Right ventricle myocardium inferior (tissue), 1 donor: ENCODE measurements at regions not wholly inside any gene's neighbourhood (a gene's known extent, or its start where the extent isn't known, plus 50 kb on each side); places are given as distances from the start of the nearest gene placed in this dataset.

Experiments
- ATAC-seq: fragments of 200-7000 bp; cut with Tn5 transposase; one replicate; pipeline ENCODE4 v1.9.1; 2020; ENCODE audit warnings: mild to moderate bottlenecking, moderate library complexity
- DNase-seq: peaks from one replicate; pipeline ENCODE4 v3.0.0; 2021; ENCODE audit errors: missing footprints
- intact Hi-C: fragments of 100-400 bp; cut with DNase I; formaldehyde crosslinking; loops from one replicate; pipeline ENCODE4 v1.11.0; 2022
- donor health status: DM: no; HTN: yes; CAD: no; lungs with severe emphysema.

DNA sequence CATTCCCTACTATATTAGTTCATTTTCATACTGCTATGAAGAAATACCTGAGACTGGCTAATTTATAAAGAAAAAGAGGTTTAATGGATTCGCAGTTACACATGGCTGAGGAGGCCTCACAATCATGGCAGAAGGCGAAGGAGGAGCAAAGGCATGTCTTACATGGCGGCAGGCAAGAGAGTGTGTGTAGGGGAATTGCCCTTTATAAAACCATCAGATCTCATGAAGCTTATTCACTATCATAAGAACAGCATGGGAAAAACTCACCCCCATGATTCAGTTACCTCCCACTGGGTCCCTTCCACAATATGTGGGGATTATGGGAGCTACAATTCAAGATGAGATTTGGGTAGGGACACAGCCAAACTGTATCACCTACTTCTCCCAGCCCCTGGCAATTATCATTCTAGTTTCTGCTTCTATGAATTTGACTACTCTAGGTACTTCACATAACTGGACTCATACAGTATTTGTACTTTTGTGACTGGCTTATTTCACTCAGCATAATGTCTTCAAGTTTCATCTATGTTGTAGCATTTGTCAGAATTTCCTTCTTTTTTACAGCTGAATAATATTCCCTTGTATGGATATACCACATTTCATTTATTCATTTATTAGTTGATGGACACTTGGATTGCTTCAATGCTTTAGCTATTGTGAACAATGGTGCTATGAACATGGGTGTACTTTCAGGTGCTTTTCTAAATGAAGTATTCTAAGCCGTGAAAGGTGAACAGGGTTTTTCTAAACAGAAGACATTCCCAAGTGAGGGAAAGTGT is 219.5 kb upstream of the NUDT4 start:
- ATAC-seq (no peak), DNase-seq (no peak)
- intact Hi-C loops, result no loop called here

GRCh38 chr12:93163260-93164036 is 214.3 kb upstream of the NUDT4 start:
- intact Hi-C loops, result no loop called here
- ATAC-seq (no peak), DNase-seq (no peak)

DNA sequence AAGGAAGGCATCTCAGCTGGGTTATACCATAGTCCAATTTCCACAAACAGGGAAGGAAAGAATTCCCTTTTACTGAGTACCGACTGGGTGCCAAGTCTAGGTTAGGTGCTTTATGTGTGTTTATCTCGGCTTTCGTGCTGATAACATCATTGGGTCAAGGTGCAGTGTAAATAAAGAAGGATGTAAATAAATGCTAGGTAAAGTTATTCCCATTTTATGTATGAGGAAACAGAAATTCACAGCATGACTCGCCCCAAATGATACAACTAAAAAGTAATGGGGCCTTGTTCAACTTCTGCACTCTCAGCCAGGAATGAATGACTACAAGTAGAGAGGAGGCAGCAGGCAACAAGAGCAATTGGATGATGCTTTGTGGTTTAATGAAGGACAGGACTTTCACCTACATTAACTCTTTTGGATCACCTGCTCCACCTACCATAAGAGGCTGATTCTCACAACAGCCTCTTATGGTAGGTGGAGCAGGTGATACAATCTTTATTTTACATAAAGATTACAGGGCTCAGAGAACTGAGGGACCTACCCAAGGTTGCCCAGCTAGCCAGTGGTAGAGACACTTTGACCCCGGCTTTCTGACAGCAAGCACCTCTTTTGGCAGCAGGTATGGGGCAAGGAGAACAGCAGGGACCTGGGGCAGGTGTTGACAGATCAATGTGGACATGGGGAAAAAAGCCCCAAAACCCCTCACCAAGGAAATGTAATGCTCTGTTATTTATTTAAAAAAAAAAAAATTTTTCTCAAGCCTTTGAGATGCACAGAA is 213.4 kb upstream of the NUDT4 start:
- intact Hi-C loops, result no loop called here
- DNase-seq (no peak), ATAC-seq (no peak)

GRCh38 chr12:93165384-93165932 is 212.3 kb upstream of the NUDT4 start:
- intact Hi-C loops, result no loop called here
- peak; percentile 44 for ATAC-seq

DNA sequence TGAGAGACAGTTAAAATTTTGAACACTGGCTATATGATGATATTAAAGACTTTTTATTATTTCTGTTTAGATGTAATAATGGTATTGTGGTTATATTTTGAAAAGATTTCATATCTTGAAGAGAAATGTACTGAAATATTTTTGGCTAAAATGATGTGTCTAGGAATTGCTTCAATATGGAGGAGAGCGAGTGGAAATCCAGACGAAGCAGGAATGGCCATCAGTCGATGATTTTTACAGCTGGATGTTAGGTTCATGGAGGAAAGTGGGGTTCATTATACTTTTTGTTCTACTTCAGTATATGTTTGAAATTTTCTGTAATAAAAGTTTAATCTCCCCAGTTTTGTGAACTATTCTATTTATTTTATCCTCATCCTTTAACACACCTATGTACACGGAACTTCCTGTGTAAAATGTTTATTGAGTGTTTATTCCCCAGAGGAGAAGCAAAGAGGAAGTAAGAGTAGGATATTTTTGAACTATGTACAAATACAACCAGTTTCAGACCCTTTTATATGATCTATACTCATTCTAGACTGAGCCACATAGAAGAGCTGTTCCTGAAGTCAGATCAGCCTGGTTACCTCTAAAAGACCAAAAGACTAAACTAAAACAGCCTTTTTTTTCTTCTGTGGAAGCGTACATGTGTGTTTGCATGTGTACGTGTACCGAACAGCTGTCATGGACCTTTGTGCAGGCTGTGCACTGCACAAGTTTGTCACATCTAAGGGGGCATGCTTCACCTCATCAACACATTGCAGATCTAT is 211.0 kb upstream of the NUDT4 start:
- intact Hi-C loops, result no loop called here
- DNase-seq (no peak), ATAC-seq (no peak)

More at GRCh38 chr12:93165384-93165932, 212.3 kb upstream of the NUDT4 start:
- no peak for DNase-seq

- intact Hi-C loops, result no loop called here
- DNase-seq, result no peak
- ATAC-seq, result no peak
Observed at GRCh38 chr12:93167331-93167730, 210.4 kb upstream of the NUDT4 start.

- ATAC-seq (no peak), DNase-seq (no peak)
- intact Hi-C loops, result no loop called here
Observed at GRCh38 chr12:93167841-93168492, 209.8 kb upstream of the NUDT4 start.

- ATAC-seq, result no peak
- intact Hi-C loops, result no loop called here
- DNase-seq, result no peak
Observed at GRCh38 chr12:93168751-93169150, 209.0 kb upstream of the NUDT4 start.

GRCh38 chr12:93169536-93169935 is 208.2 kb upstream of the NUDT4 start:
- no peak for ATAC-seq
- no peak for DNase-seq
- intact Hi-C loops, result no loop called here

DNA sequence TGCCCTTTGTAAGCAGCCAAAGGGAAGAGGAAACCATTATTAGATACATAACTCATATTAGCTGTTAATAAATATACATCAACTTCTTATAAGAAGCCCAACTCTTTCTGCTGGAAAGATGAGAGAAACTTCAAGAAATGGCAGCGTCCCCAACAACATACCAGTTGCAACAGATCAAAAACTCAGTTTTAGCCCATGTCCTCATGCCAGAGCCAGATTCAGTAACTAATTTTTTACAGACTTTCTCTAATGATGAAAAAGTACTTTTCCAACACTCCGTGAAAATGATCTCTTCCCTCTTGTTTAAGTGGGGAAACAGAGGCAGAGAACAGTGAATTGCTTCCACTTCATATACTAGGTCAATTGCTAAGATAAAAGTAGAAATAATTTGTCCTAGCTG is 206.8 kb upstream of the NUDT4 start:
- ATAC-seq, result no peak
- no peak for DNase-seq
- intact Hi-C loops, result no loop called here

DNA sequence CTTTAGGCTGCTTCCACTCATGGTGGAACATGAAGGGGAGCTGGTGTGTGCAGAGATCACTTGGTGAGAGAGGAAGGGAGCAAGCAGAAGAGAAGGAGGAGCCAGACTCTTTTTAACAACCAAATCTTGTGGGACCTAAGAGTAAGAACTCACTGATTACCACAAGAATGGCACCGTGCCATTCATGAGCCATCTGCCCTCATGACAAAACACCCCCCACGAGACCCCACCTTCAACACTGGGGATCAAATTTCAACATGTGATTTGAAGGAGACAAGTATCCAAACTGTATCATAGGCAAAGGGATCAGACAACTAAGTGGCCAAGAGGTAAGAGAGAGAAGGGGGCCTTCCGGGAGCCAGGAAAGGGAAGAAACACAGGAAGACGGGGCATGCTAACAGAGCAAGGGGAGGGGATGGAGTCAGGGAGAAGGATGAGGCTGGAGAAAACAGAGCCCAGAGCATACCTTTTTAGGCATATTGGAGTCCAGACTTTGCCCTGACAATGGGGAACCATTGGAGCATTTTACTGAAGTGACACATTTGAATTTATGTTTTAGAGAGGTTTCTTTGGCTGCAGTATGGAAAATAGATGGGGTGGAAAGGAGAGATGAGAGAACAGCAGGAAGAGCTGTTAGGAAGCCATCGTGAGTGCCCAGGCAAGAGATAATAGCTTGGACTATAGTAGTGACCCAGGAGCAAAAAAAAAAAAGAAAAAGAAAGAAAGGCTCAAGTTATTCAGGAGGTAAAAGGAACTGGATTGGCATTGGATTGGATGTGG is 204.4 kb upstream of the NUDT4 start:
- intact Hi-C loops, result no loop called here

GRCh38 chr12:93174048-93174447 is 203.7 kb upstream of the NUDT4 start:
- no peak for DNase-seq
- intact Hi-C loops, result no loop called here
- ATAC-seq, result peak; percentile 84

More for the DNA sequence above, 204.4 kb upstream of the NUDT4 start:
- ATAC-seq (no peak), DNase-seq (no peak)

DNA sequence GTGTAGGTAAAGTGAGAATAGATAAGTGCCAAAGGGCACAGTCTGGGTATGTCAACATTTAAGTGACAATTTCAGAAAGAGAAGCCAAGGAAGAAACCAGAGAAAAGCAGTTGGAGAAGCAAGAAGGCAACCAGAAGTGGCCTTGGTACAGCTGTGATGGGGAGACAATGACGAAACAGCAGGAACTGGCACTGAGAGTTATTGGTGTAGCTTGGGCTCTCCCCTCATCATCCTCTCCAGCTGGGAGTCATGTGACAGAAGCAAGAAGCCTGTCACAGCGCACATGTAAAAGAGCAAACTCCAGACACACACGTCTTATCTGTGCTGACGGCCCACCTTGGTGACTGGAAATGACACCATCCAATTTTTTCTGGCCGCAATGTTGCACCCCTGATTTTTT is 203.3 kb upstream of the NUDT4 start:
- intact Hi-C loops, result no loop called here
- peak; percentile 56 for ATAC-seq
- no peak for DNase-seq

GRCh38 chr12:93176165-93176564 is 201.6 kb upstream of the NUDT4 start:
- ATAC-seq (no peak), DNase-seq (no peak)
- intact Hi-C loops, result loop anchor here (2.0 to 5.0 kb wide), 4 partner anchors 46 to 201 kb away; partner anchors contain the start of gene NUDT4

- ATAC-seq (no peak), DNase-seq (no peak)
- intact Hi-C loops, result loop anchor here (2.0 to 5.0 kb wide), 4 partner anchors 46 to 200 kb away; partner anchors contain the start of gene NUDT4
Observed at GRCh38 chr12:93176610-93177126, 201.1 kb upstream of the NUDT4 start.

DNA sequence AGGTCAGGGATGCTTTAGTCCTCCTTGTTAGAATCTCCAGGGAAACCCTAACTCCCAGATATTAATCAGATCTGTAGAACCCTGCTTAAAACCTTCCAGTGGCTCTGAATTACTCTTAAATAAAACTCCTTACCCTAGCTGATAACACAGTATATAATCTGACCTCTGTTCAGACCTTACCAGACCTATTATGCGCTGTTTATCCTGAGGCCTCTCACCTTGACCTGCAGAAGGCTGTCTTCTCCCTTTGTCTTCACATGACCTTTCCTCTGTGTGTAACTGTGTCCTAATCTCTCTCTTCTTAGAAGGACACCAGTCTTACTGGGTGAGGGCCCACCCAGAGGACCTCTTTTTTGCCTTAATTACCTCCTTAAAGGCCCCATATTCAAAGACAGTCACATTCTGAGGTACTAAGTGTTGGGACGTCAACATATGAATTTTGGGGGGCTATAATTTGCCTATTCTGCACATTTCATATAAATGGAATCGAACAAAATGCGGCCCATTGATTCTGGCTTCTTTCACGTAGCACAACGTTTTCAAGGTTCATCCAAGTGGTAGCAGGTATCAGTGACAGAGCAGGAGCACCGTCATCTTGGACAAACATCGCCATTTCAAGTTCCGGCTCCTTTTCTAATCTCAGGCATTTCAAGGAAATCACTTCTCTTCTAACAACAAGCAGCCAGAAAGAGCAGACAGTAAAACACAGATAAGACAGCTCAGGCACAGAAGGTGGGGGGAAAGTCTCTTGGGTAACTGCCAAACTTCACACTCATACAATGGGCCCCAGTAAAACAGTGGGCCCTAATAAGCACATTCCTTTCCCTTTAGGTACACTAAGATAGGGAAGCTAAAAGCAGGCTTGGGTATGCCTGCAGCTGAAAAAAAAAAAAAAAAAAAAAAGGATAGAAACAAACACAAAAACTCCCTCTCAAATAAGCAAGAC is 200.2 kb upstream of the NUDT4 start:
- DNase-seq (no peak), ATAC-seq (no peak)
- intact Hi-C loops, result loop anchor here (2.0 to 5.0 kb wide), 4 partner anchors 45 to 199 kb away; partner anchors contain the start of gene NUDT4
